ENCODE measurements at regions not wholly inside any gene's neighbourhood (a gene's known extent, or its start where the extent isn't known, plus 50 kb on each side); places are given as distances from the start of the nearest gene placed in this dataset.

- no peaks in the 10 kb centered on the region for H3K9me3 Mint-ChIP-seq (ENCODE audit: low read depth, unreplicated experiment)
- CTCF ChIA-PET, result no interaction called here
- no TSS peak for BruUV-seq (replicated peaks)
- no peaks in the 10 kb centered on the region for H3K36me3 Mint-ChIP-seq (ENCODE audit: insufficient read depth, unreplicated experiment)
- peaks cover 14% of the 10 kb centered on the region for H3K27me3 Mint-ChIP-seq (ENCODE audit: unreplicated experiment)
- intact Hi-C loops (cut with micrococcal nuclease; ENCODE audit: unreplicated experiment), result no loop called here
- peaks cover 8% of the 10 kb centered on the region for H3K4me1 Mint-ChIP-seq (ENCODE audit: low read depth, unreplicated experiment)
- H3K4me3 Mint-ChIP-seq (ENCODE audit: low read depth, unreplicated experiment), result no peak overlapping the region
- H3K27ac Mint-ChIP-seq (ENCODE audit: unreplicated experiment), result no peak overlapping the region
- no peak for TF ChIP-seq CTCF (IDR thresholded peaks at IDR 0.05; ENCODE audit: unreplicated experiment)
- DNase-seq, result no peak
Observed at GRCh38 chr10:78910886-78911285, 157.9 kb upstream of the ZMIZ1 start.

- no peak for DNase-seq
- no peak overlapping the region for H3K4me3 Mint-ChIP-seq (ENCODE audit: low read depth, unreplicated experiment)
- CTCF ChIA-PET, result no interaction called here
- BruUV-seq (replicated peaks), result no TSS peak
- no peaks in the 10 kb centered on the region for H3K9me3 Mint-ChIP-seq (ENCODE audit: low read depth, unreplicated experiment)
- H3K36me3 Mint-ChIP-seq (ENCODE audit: insufficient read depth, unreplicated experiment), result no peaks in the 10 kb centered on the region
- no peak overlapping the region for H3K27ac Mint-ChIP-seq (ENCODE audit: unreplicated experiment)
- no peak for TF ChIP-seq CTCF (IDR thresholded peaks at IDR 0.05; ENCODE audit: unreplicated experiment)
- peaks cover 12% of the 10 kb centered on the region for H3K27me3 Mint-ChIP-seq (ENCODE audit: unreplicated experiment)
- intact Hi-C loops (cut with micrococcal nuclease; ENCODE audit: unreplicated experiment), result no loop called here
- H3K4me1 Mint-ChIP-seq (ENCODE audit: low read depth, unreplicated experiment), result peaks cover 8% of the 10 kb centered on the region
Observed at GRCh38 chr10:78911533-78912340, 157.0 kb upstream of the ZMIZ1 start.

GRCh38 chr10:78912361-78913218, 156.2 kb upstream of the ZMIZ1 start:
- Mint-ChIP-seq H3K4me1 (ENCODE audit: low read depth, unreplicated experiment) (peaks cover 8% of the 10 kb centered on the region), H3K4me3 (ENCODE audit: low read depth, unreplicated experiment) (no peak overlapping the region), H3K36me3 (ENCODE audit: insufficient read depth, unreplicated experiment) (no peaks in the 10 kb centered on the region), H3K27ac (ENCODE audit: unreplicated experiment) (no peak overlapping the region), H3K27me3 (ENCODE audit: unreplicated experiment) (peaks cover 11% of the 10 kb centered on the region), H3K9me3 (ENCODE audit: low read depth, unreplicated experiment) (no peaks in the 10 kb centered on the region)
- no peak for DNase-seq
- TF ChIP-seq CTCF (IDR thresholded peaks at IDR 0.05; ENCODE audit: unreplicated experiment), result no peak
- BruUV-seq (replicated peaks), result no TSS peak
- CTCF ChIA-PET, result interaction anchor here (0.5 kb wide), 1 partner anchor 1609 kb away, joined by 7 read pairs; no protein-coding TSS in a partner anchor
- intact Hi-C loops (cut with micrococcal nuclease; ENCODE audit: unreplicated experiment), result no loop called here

- DNase-seq, result peak; percentile 81
- intact Hi-C loops (cut with micrococcal nuclease; ENCODE audit: unreplicated experiment), result no loop called here
Observed at GRCh38 chr10:78913219-78914059, 155.3 kb upstream of the ZMIZ1 start.

More at GRCh38 chr10:78913219-78914059, 155.3 kb upstream of the ZMIZ1 start:
- no peak overlapping the region for H3K27ac Mint-ChIP-seq (ENCODE audit: unreplicated experiment)
- CTCF ChIA-PET, result interaction anchor here (0.5 to 0.8 kb wide), 6 partner anchors 51 to 1608 kb away, joined by 3 to 7 read pairs (median 3); no protein-coding TSS in a partner anchor
- no peaks in the 10 kb centered on the region for H3K9me3 Mint-ChIP-seq (ENCODE audit: low read depth, unreplicated experiment)
- H3K27me3 Mint-ChIP-seq (ENCODE audit: unreplicated experiment), result peaks cover 15% of the 10 kb centered on the region
- TF ChIP-seq CTCF (IDR thresholded peaks at IDR 0.05; ENCODE audit: unreplicated experiment), result no peak
- no TSS peak for BruUV-seq (replicated peaks)
- H3K36me3 Mint-ChIP-seq (ENCODE audit: insufficient read depth, unreplicated experiment), result no peaks in the 10 kb centered on the region
- H3K4me1 Mint-ChIP-seq (ENCODE audit: low read depth, unreplicated experiment), result peaks cover 8% of the 10 kb centered on the region
- H3K4me3 Mint-ChIP-seq (ENCODE audit: low read depth, unreplicated experiment), result no peak overlapping the region
